HepG2 (cell line): ENCODE measurements at regions not wholly inside any gene's neighbourhood (a gene's known extent, or its start where the extent isn't known, plus 50 kb on each side); places are given as distances from the start of the nearest gene placed in this dataset.

Experiments used
- ATAC-seq: fragments of 200-7000 bp; cut with Tn5 transposase; 3 replicates; pipeline ENCODE4 v1.9.1; 2020; ENCODE audit warnings: mild to moderate bottlenecking, moderate library complexity
- BruUV-seq: library from RNA; stranded (reverse); fragments of 400-500 nt; replicated peaks from 2 replicates; lab custom pipeline; 2021; lab: Mats Ljungman, UMichigan
- CTCF ChIA-PET: fragments of 300-600 bp; formaldehyde crosslinking; extraction: SDS; loops from one replicate; lab custom pipeline; 2021; ENCODE audit warnings: low total read pairs, inconsistent platforms, low intra/inter-chr PET ratio; lab: Yijun Ruan, JAX
- POLR2A ChIA-PET: fragments of 350-600 bp; sonication (Branson Sonifier 250); formaldehyde crosslinking; loops from one replicate; lab custom pipeline; 2020; ENCODE audit warnings: antibody characterized with exemption, inconsistent platforms; lab: Yijun Ruan, JAX
- DNase-seq: peaks from one replicate; pipeline ENCODE4 v3.0.0-alpha.2; 2015; ENCODE audit warnings: low spot score
- FAIRE-seq: peaks from 3 replicates; lab custom pipeline; 2011; peaks lifted over from hg19 to GRCh38; lab: Jason Lieb, UNC
- H2AFZ ChIP-seq: one replicate; pipeline ENCODE4 v1.6.1; 2011; ENCODE audit warnings: low read length, inconsistent platforms
- H3K27ac ChIP-seq: fragments of 300-600 bp; 3 replicates; pipeline ENCODE4 v1.8.0; 2011; ENCODE audit warnings: mixed run types, mild to moderate bottlenecking, mixed read lengths, low read length, inconsistent platforms; ENCODE audit not compliant: insufficient read depth; ENCODE audit errors: extremely low read length
- H3K27me3 ChIP-seq, 2 experiments: fragments of 200-600 bp in 1 of 2; 2 replicates in 1 of 2; 3 replicates in 1 of 2; pipeline versions ENCODE4 v1.6.0 to v1.8.0; 2011; ENCODE audit warnings: low read length in 2 of 2, mild to moderate bottlenecking in 2 of 2, moderate library complexity in 2 of 2, inconsistent platforms in 1 of 2; ENCODE audit not compliant: insufficient read depth in 2 of 2, control insufficient read depth in 1 of 2
- H3K36me3 ChIP-seq, 2 experiments: fragments of 200-600 bp in 1 of 2; replicated peaks in 1 of 2; 2 replicates in 1 of 2; 3 replicates in 1 of 2; pipeline versions ENCODE4 v1.5.1 to v1.8.0; 2011; ENCODE audit warnings: low read length in 2 of 2, inconsistent platforms in 1 of 2; ENCODE audit not compliant: insufficient read depth in 2 of 2, control insufficient read depth in 1 of 2
- H3K4me1 ChIP-seq: 2 replicates; pipeline ENCODE4 v1.5.1; 2012; ENCODE audit warnings: low read length, inconsistent platforms; ENCODE audit not compliant: insufficient read depth
- H3K4me2 ChIP-seq: 2 replicates; pipeline ENCODE4 v1.6.0; 2011; ENCODE audit warnings: low read depth, low read length, inconsistent platforms
- H3K4me3 ChIP-seq, 3 experiments: fragments of 200-600 bp in 1 of 3; sonication (generic), shearing (Covaris generic) in 1 of 3; replicated peaks in 1 of 3; 2 replicates each; pipeline ENCODE4 v1.5.1; 2011 to 2016; ENCODE audit warnings: low read length in 3 of 3, inconsistent platforms in 2 of 3, low read depth in 2 of 3, mild to moderate bottlenecking in 2 of 3, control low read depth in 1 of 3, mixed read lengths in 1 of 3; ENCODE audit not compliant: insufficient read depth in 1 of 3
- H3K79me2 ChIP-seq: one replicate; pipeline ENCODE4 v1.6.1; 2011; ENCODE audit warnings: low read length, inconsistent platforms; ENCODE audit not compliant: insufficient read depth
- H3K9ac ChIP-seq: 2 replicates; pipeline ENCODE4 v1.6.0; 2011; ENCODE audit warnings: mild to moderate bottlenecking, low read depth, low read length, inconsistent platforms; ENCODE audit not compliant: insufficient read depth
- H3K9me3 ChIP-seq: 2 replicates; pipeline ENCODE4 v1.5.1; 2012; ENCODE audit warnings: mild to moderate bottlenecking, low read length
- H4K20me1 ChIP-seq: 2 replicates; pipeline ENCODE4 v1.6.0; 2011; ENCODE audit warnings: inconsistent platforms, mild to moderate bottlenecking, low read length, moderate library complexity; ENCODE audit not compliant: insufficient read depth
- CREM ChIP-seq, 2 experiments: sonication (generic) in 1 of 2; formaldehyde crosslinking in 1 of 2; IDR thresholded peaks; 2 replicates each; pipeline versions ENCODE4 v1.4.0 to v1.6.1; 2016 to 2020; ENCODE audit warnings: antibody characterized with exemption in 1 of 2, mild to moderate bottlenecking in 1 of 2, missing genetic modification reagents in 1 of 2
- GTF3A ChIP-seq: sonication (generic); formaldehyde crosslinking; conservative IDR thresholded peaks from 2 replicates; pipeline ENCODE4 v1.4.0; 2020; ENCODE audit warnings: mild to moderate bottlenecking, missing genetic modification reagents
- HNRNPUL1 ChIP-seq: fragments of 200-400 bp; formaldehyde crosslinking; IDR thresholded peaks from 2 replicates; pipeline ENCODE4 v1.6.1; 2017; ENCODE audit warnings: low read depth, mild to moderate bottlenecking, low read length, moderate library complexity
- MIXL1 ChIP-seq: IDR thresholded peaks from 2 replicates; pipeline ENCODE4 v1.6.1; 2016
- MTA3 ChIP-seq: sonication (generic); formaldehyde crosslinking; IDR thresholded peaks from 2 replicates; pipeline ENCODE4 v1.4.0; 2020; ENCODE audit warnings: missing genetic modification reagents
- PHF20 ChIP-seq: sonication (generic); formaldehyde crosslinking; IDR thresholded peaks from 2 replicates; pipeline ENCODE4 v1.5.0; 2020; ENCODE audit warnings: mild to moderate bottlenecking, missing genetic modification reagents
- ZMYM2 ChIP-seq: sonication (generic); formaldehyde crosslinking; IDR thresholded peaks from 2 replicates; pipeline ENCODE4 v1.8.0; 2022; ENCODE audit warnings: mild to moderate bottlenecking, missing genetic modification reagents
- ZNF17 ChIP-seq: sonication (generic); formaldehyde crosslinking; IDR thresholded peaks from 2 replicates; pipeline ENCODE4 v1.5.0; 2020; ENCODE audit warnings: mild to moderate bottlenecking, missing genetic modification reagents
- ZNF253 ChIP-seq: sonication (generic); formaldehyde crosslinking; IDR thresholded peaks from 2 replicates; pipeline ENCODE4 v1.8.0; 2022; ENCODE audit warnings: mild to moderate bottlenecking, missing genetic modification reagents, borderline replicate concordance
- ZNF547 ChIP-seq: sonication (generic); formaldehyde crosslinking; IDR thresholded peaks from 2 replicates; pipeline ENCODE4 v1.5.1; 2020; ENCODE audit warnings: mild to moderate bottlenecking, missing genetic modification reagents
- ZNF768 ChIP-seq: sonication (generic); formaldehyde crosslinking; IDR thresholded peaks from 2 replicates; pipeline ENCODE4 v1.4.0; 2020; ENCODE audit warnings: missing genetic modification reagents
- ZSCAN22 ChIP-seq: sonication (generic); formaldehyde crosslinking; IDR thresholded peaks from 2 replicates; pipeline ENCODE4 v1.4.0; 2020; ENCODE audit warnings: mild to moderate bottlenecking, missing genetic modification reagents
- WGBS: methylation state at CpG from one replicate; pipeline ENCODE4 v1.1.6; 2017; ENCODE audit warnings: low lambda C conversion rate; 5-methylcytosine and 5-hydroxymethylcytosine counted together
- in situ Hi-C: cut with HindIII; loops from 2 replicates; pipeline ENCODE4 v1.10.0; 2017; ENCODE audit warnings: low pct_unique_long_range_greater_than_20kb; ENCODE audit not compliant: extremely low pct_ligation_motif_present
- intact Hi-C: fragments of 100-400 bp; cut with micrococcal nuclease; formaldehyde crosslinking; loops from one replicate; pipeline ENCODE4 v1.10.0; 2022; ENCODE audit not compliant: unreplicated experiment
- TF ChIP-seq, protein P1 (sequence below): sonication (generic); formaldehyde crosslinking; IDR thresholded peaks from 2 replicates; pipeline ENCODE4 v1.5.0; 2020; ENCODE audit warnings: mild to moderate bottlenecking, missing genetic modification reagents

DNA sequence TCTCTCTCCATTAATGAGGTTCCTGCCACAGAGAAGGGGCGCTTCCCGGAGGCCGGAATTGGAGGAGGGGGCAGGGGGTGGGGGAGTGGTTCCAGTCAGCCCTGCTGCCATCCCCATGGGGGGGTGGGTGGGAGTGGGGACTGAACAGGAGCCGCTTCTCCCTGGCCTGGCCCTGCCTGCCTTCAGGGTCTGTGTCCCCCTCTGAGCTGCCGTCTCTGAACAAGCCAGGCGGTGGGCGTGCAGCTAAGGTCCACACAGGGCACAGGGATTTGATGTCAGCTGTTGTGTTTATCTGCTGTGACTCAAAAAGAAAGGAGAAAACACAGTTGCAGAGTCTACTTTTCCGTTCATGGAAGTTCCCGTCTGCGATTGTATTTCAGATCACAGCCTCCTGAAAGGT is 141.5 kb upstream of the PCBD1 start:
- Histone ChIP-seq H2AFZ (no peak overlapping the region), H3K79me2 (no peaks in the 10 kb centered on the region), H3K4me2 (no peak overlapping the region), H3K4me1 (no peaks in the 10 kb centered on the region), H3K27me3 (peaks cover 5 to 40% of the 10 kb centered on the region in 2 experiments; a peak in 3 of 5 replicates), H3K9ac (no peak overlapping the region), H3K9me3 (no peaks in the 10 kb centered on the region), H4K20me1 (no peaks in the 10 kb centered on the region), H3K27ac (no peak overlapping the region), H3K4me3 (no peak overlapping the region), H3K36me3 (no peaks in the 10 kb centered on the region)
- ChIA-PET CTCF (no interaction called here), POLR2A (no interaction called here)
- DNase-seq (no peak), ATAC-seq (no peak), FAIRE-seq (no peak)
- WGBS: 2% methylated on average over 8 of the region's 10 CpGs
- BruUV-seq: no TSS peak
- in situ Hi-C loops: no loop called here
- intact Hi-C loops: no loop called here
- TF ChIP-seq PHF20 (CRISPR knock-in tag) (no peak), ZMYM2 (no peak), ZNF17 (CRISPR knock-in tag) (no peak), ZNF253 (no peak), HNRNPUL1 (no peak)

DNA sequence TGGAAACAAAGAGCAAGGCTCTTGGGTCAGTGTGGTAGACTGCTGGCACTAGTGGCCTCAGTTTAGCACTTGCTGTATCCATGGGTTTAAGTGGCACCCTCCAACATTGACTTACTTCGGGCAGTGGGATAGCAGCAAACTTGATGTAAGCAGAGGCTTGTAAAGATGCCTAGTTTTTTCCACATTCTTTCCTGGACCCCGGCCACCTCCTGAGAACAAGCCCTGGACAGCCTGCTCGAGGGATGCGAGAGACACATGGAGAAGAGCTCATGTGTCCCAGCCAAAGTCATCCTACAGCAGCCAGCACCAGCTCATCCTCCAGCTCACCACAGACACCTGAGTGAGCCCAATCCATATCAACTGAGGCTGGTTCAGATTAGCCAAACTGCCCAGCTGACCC is 142.7 kb upstream of the PCBD1 start:
- no peaks in the 10 kb centered on the region for H3K79me2 ChIP-seq
- H3K27me3 ChIP-seq: peaks cover 5 to 41% of the 10 kb centered on the region in 2 experiments; a peak in 3 of 5 replicates
- H3K36me3 ChIP-seq: no peaks in the 10 kb centered on the region
- H3K4me1 ChIP-seq: no peaks in the 10 kb centered on the region
- BruUV-seq: no TSS peak
- ATAC-seq: no peak
- no peak overlapping the region for H3K4me2 ChIP-seq
- intact Hi-C loops (no loop called here), in situ Hi-C loops (no loop called here)
- H3K9me3 ChIP-seq: no peaks in the 10 kb centered on the region
- DNase-seq: no peak
- no peak overlapping the region for H3K27ac ChIP-seq
- H4K20me1 ChIP-seq: no peaks in the 10 kb centered on the region
- CTCF ChIA-PET: no interaction called here
- POLR2A ChIA-PET: no interaction called here
- no peak overlapping the region for H2AFZ ChIP-seq
- FAIRE-seq: no peak
- H3K4me3 ChIP-seq: no peak overlapping the region
- H3K9ac ChIP-seq: no peak overlapping the region
- TF ChIP-seq ZNF547 (CRISPR knock-in tag) (no peak), MIXL1 (no peak), ZSCAN22 (no peak), ZNF768 (no peak), GTF3A (no peak), CREM (IDR thresholded peaks at IDR 0.05) (no peak), CREM (CRISPR knock-in tag; IDR thresholded peaks at IDR 0.05) (no peak), MTA3 (no peak)
- TF ChIP-seq, protein P1, sequence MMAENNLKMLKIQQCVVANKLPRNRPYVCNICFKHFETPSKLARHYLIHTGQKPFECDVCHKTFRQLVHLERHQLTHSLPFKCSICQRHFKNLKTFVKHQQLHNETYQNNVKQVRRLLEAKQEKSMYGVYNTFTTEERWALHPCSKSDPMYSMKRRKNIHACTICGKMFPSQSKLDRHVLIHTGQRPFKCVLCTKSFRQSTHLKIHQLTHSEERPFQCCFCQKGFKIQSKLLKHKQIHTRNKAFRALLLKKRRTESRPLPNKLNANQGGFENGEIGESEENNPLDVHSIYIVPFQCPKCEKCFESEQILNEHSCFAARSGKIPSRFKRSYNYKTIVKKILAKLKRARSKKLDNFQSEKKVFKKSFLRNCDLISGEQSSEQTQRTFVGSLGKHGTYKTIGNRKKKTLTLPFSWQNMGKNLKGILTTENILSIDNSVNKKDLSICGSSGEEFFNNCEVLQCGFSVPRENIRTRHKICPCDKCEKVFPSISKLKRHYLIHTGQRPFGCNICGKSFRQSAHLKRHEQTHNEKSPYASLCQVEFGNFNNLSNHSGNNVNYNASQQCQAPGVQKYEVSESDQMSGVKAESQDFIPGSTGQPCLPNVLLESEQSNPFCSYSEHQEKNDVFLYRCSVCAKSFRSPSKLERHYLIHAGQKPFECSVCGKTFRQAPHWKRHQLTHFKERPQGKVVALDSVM: no peak
- 0% methylated on average over 2 of the region's 4 CpGs for WGBS
